COR-L47 (cell line): ENCODE measurements at regions not wholly inside any gene's neighbourhood (a gene's known extent, or its start where the extent isn't known, plus 50 kb on each side); places are given as distances from the start of the nearest gene placed in this dataset.
"Not testable (repeated sequence)": the region's sequence is repeated elsewhere in the genome, so short reads cannot be mapped to it uniquely, and the experiment has no call there.

ENCODE experiments used
- DNase-seq: peaks from one replicate; lab custom pipeline; 2025; lab: John Stamatoyannopoulos, UW

DNA sequence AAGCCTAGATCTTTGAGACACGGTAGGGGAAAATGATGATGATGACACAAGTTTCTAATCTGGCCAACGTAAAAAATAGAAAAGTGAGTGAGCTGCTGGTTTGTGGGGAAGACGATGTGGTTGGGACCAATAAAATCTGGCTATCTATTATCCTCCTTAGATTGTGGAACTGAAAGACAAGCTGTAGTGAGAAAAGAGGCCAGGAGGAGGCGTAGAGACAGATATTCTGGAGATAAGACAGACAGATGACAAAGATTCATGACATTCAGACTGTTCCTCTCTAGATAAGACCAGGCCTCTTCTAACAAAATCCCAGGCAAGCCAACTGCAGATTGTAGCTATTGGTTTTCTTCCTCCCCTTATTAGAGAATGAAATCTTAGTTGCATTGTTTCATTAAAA is 376.3 kb upstream of the UBE2E3 start:
- no peak for DNase-seq

DNA sequence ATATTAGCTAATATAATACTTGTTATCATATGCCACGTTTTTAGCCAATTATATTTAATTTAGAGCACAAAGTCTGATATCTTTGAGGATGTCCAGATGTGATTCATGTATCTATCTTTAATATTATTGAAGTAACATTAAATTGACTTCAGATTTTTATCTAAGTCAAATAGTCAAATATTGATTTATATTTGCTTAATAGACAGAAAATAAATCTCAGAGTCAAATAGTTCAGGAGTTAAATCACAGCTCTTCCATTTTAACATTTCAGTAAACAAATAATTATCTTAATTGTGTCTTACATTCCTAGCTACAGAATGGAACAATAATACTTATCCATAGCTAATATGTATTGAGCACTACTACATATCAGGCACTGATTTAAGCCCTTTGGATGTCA is 379.4 kb upstream of the UBE2E3 start:
- DNase-seq = no peak

DNA sequence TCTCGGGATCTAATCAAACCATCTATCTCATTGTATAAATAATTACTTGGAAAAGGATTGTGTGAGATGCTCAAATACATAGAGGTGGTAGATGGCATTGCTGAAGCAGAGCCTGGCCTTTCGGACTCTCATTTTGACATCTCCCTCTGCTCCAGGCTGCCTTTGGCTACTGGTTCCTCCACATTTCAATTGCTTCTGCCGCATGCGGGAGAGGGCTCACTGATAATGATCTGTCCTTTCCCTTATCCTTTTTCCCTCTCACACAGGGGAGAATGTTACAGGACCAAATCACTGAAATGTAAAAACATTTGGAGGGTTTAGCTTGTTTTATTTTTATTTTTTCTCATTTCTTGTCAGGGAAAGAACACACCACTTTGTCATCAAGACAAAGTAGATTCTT is 380.6 kb upstream of the UBE2E3 start:
- DNase-seq = no peak

DNA sequence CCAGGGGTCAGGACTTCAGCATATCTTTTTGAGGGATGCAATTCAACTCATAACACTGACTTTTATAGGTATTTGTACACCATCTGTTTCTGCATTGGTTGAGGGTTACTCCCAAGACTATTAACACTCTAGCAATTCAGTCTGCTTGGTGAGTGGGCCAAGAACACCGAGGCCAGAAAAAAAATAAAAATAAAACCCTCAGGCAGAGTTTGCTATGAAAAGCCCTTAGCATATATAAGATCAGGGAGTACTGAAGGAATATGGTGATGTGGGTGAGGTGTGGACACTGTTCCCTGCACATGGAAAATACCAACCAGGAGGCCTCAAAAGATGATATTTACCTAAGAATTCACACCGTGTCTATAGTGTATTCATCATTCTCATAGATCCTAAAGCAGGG is 383.2 kb upstream of the UBE2E3 start:
- no peak for DNase-seq

DNA sequence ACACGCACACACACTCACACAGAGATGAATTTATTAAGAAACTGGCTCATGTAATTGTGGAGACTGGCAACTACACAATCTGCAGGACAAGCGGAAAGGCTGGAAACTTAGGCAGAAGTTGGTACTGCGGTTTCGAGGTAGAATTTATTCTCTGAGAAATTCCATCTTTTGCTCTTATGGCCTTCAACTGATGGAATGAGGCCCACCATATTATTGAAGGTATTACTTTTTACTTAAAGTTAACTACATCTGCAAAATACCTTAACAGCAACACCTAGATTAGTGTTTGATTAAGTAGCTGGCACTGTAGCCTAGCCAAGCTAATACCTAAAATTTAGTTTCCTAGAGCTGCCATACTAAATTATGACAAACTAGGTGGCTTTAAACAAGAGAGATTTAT is 384.0 kb upstream of the UBE2E3 start:
- DNase-seq = no peak

DNA sequence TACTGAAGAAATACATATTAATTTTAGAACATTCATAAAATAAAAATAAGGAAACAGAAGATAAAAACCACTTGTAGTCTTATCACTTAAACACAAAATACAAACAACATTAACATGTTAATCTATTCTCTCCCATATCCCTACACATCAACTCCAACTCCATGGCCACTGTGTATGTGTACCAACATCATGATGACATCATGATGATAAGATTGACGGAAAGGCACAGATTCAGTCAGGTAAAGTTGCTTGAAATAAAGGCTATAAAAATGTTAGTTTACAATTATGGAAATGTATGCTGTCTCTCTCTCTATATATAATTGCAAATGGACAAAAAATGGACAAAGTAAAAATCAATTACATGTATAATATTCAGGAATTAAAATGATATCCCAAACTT is 388.5 kb upstream of the UBE2E3 start:
- DNase-seq = no peak

DNA sequence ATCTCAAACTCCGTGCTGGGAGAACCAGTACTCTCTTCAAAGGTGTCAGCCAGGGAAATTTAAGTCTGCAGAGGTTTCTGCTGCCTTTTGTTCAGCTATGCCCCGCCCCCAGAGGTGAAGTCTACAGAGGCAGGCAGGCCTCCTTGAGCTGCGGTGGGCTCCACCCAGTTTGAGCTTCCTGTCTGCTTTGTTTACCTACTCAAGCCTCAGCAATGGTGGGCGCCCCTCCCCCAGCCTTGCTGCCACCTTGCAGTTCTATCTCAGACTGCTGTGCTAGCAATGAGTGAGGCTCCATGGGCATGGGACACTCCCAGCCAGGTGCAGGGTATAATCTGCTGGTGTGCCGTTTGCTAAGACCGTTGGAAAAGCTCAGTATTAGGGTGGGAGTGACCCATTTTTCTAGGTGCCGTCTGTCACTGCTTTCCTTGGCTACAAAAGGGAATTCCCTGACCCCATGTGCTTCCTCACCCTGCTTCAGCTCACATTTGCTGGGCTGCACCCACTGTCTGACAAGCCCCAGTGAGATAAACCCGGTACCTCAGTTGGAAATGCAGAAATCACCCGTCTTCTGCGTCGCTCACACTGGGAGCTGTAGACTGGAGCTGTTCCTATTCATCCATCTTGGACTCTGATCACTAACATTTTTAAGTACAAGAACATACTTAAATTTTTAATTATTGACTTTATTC is 389.2 kb upstream of the UBE2E3 start:
- not testable (repeated sequence) for DNase-seq

DNA sequence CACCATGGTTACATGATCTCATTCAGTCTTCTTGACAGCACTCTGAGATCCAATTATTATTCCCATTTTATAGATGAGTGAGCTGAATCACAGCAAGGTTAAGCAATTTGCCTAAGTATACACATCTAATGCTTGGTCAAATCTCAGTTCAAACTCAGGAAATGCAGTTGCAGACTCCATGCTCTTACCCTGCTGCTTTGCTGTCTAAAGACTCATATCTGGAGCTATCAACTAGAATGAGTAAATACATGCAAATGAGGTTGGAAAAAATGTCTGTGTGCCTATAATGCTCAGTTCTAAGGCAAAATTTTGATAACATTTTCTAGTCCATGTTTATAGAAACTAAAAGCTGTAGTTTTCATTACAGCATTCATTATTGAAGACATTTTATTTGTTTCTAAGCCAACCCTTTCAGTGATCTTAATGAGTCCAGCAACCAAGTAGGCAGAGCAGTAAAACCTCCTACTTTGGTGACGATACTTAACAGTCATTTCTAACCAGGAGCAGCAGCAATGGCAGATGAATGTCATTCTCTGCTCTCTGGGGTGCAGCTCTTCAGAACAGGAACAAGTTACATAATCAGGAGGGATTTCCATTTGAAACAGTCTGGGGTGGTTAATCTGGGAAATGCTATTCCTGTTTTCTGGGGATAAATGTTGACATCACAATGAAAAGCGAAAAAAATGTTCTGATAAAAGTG is 396.8 kb upstream of the UBE2E3 start:
- no peak for DNase-seq

DNA sequence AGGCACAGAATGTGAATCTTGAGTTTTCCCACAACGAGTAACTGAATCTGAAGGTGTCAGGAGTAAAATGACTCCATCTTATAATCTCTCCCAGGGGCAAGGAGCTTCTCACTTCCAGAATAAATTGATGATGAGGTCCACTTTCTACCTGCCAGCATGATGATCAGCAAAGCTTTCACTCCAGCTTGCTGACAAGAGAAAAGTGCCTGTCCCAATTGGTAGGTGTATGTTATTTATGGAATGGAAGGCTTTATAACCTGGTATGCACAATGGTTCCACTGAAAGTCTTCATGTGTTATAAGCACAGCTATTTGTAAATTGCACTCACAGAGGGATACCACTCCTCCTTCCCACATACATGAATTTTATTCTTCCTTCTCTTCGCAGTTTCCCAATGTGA is 401.0 kb upstream of the UBE2E3 start:
- DNase-seq = no peak

DNA sequence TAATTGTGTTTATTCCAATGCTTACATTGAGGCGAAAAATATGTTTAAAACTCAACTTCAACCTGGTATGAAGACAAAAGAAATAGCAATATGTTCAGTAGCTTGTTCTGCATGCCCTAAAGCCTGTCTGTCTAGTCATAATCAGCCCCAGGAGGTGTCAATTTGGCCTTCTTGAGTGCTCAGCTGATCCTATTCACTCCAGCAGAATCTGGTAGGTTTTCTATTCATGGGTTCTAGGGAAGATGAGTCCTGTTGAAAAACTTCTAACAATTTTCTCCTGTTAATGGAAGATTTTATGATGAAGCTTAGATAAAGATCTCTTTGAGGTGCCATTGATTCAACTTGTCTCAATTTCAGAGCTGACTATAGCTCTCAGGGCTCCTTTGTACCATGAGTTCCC is 402.0 kb upstream of the UBE2E3 start:
- DNase-seq = no peak

DNA sequence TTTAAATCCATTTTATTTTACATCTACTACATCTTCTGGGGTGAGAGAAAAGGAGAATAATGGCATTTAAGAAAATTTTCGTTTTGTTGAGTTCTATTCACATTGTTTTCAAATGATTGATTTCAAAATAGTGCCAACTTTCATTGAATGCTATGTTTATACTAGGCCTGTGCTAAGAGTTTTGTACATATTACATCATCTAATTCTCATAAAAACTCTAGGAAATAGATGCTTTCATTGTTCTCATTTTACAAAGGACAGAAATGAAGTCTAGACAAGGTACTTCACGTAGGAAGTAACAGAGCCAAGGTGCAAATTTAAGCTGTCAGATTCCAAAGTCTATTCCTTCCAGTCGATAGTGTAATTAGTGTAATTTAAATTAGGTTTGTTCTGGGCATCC is 402.8 kb upstream of the UBE2E3 start:
- no peak for DNase-seq

DNA sequence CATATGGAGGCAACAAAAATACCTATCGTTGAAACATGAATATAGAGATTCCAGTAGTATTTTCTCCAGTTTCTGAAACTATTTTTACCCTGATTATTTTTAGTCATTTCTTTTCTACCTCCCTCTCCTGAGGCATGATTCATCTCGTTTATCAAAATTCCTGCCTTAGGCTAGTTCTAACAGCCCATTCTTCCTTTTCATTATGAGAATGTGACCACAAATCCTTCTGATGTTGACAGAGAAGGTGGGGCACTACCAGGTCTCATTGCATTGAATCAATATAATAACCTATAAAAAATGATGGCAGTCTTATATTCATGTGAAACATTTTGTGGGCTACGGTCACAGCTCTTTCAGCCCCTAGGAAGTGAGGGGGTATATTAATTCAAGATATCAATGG is 406.5 kb upstream of the UBE2E3 start:
- DNase-seq = no peak

DNA sequence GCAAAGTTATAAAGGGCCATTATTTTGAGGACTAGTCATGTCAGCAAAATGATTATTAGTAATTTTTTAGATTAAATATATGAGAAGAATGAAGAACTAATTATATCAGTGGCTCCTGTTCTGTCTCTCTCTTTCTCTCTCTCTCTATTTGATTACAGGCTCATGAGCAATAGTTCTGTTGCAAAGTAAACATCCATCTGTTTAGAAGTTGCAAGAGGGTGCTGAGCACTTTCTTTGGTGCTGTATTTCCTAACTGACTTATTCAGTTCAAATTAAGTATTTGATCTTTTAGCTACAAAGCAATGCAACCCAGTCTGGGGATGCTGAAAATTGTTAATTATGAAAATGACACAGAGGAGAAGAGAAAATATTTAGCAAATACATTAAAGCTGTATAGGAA is 408.1 kb upstream of the UBE2E3 start:
- DNase-seq = no peak

DNA sequence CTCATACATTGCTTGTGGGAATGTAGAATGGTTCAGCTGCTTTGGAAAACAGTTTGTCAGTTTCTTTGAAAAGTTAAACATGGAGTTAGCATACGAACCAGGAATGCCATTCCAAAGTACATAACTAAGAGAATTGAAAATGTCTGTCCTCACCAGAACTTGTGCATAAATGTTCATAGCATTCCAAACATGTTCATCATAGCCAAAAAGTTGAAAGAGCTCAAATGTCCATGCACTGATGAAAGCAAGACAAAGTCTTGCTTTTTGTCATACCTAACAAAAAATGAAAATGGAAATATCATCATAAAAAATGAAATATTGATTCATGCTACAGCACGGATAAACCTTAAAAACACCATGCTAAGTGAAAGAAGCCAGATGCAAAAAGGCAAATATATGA is 408.8 kb upstream of the UBE2E3 start:
- DNase-seq = no peak

DNA sequence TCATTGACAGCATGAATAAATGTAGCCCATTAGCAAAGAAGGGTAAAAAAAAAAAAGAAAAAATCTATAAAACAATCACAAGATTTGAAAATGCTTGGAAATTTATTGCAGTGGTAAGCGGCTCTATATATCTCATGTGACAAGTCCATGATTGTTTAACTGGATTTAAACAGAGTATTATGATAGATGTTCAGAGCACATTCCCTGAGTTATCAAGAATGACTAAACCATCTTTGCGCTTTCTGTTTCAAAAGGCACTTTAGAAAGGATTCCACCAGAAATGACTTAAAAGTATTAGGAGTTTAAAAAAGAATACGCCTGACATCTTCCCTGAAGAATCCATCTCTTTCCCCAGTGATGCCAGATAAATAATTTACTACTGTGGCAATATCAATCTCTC is 409.5 kb upstream of the UBE2E3 start:
- no peak for DNase-seq

DNA sequence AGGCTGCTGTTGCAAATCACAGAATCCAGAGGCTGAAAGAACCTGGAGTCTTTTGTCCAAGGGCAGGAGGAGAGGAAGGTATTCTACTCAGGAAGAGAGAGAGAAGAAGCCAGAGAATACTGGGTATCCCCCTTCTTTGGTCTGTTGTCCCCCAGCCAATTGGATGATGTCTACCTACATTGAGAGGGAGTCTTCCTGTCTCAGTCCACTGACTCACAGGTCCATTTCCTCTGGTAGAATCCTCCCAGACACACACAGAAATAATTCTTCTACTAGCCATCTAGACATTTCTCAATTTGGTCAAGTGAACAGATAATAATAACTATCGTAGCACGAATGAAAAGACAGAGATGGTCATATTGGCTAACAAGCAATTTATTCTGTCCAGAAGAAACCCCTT is 416.4 kb upstream of the UBE2E3 start:
- no peak for DNase-seq

DNA sequence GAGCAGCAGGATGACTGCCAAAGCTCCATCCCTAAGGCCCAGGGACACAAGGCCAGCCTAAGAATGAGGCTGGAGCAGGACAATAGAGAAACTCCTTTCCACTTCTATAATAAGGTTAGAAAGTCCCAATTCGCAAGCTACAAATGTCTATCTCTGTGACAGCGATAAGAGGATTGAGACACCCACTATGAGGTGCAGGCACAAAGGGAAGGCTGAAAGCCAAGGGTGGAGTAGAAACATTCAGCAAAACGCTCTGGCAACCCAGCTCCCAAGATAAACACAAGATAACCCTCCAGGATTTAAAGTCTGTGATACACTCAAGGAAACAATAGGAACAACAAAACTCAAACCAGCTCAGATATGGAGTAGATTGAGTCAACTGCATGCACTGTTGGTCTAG is 418.0 kb upstream of the UBE2E3 start:
- no peak for DNase-seq

DNA sequence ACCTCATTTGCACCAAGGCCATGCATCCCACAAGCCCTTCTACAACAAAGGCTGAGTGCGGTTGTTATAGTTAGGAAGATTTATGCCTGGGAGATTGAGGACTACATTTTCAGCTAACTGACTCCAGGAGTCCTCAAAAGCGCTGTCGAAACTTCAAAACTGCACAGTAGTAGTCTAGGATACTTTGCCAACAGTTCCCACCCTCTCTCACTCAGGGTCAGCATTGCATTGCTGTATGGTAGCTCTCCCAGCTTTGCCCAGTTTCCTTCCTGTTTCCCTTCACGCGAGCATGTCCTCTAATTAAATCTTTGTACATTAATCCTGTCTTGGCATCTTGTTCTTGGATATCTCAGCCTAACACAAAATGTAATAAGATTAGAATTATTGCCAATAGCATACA is 420.6 kb upstream of the UBE2E3 start:
- DNase-seq = no peak

DNA sequence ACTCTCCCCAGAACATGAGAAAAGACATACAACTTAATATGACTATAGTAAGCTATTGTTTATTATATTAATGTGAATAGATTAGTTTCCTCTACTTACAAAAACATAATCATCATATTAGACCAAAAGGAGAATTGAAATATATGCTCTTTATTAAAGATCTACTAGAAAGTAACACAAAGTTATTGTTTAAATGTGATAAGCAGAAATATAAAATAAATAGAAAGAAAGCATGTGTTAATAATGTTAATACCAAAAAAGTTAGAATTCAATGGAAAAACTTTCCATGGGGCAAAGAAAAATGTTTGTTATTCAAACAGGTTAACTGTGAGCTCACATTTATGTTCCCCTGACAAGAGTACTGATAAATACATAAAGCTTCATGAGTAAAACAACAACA is 421.4 kb upstream of the UBE2E3 start:
- DNase-seq = no peak

DNA sequence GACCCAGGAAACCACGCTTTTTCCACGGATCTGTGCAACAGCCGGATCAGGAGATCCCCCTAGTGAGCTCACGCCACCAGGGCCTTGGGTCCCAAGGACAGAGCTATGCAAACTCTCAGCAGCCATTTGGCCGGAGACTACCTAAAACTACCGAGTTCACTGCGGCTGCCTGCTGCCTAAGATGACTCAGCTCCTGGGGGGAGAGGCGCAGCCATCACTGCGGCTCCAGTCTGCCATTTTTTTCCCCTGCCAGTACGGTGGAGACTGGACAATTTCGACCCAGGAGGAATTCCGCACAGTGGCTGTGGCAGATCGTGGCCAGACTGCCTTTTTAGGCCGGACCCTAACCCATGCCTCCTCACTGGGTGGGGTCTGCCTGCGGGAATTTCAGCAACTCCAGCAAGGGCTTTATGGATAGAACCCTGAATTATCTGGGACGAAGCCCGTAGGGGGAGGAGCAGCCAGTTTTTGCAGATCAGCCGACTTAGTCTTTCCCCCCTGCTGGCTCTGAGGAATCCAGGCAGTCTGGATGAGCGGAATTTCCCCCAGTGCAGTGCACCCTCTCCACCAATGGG is 424.9 kb upstream of the UBE2E3 start:
- no peak for DNase-seq

DNA sequence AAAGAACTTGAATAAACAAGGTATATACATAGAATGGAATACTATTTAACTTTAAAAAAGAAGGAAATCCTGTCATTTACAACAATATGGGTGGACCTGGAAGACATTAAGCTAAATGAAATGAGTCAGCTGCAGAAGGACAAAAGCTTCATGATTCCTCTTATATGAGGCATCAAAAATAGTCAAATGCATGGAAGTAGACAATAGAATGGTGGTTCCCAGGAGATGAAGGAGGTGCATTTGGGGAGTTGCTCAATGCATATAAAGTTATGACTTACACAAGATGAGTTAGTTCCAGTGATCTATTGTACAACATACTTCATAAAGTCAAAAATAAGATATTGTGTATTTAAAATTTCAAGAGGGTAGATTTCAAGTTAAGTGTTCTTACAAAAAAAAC is 426.1 kb upstream of the UBE2E3 start:
- DNase-seq = no peak

DNA sequence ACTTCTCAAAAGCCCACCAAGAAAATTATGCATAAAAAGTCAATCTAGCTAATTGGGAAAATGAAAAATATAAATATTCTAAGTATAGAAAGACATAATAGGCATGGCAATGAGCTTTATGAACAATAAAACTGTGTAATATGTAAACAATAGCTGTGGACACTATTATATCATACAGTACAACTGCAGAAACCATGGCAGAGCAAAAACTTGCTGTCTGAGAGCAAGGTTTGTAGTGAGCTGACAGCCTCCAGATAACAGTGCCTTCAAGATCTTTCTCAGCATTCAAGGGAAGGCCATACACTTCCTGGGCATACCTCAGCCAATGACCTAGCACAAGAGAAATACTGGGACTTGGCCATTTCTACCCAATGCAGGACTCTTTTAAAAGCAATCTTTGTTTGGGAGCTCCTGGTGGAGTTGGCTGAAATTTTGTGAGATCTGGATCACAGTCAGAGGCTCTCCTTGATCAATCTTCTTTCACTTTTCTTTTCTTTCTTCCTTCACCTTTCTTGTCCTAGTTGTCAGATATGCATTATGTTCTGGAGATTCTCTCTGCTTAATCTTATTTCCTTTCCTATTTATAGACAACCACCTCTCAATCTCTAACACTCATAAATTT is 427.2 kb upstream of the UBE2E3 start:
- DNase-seq = no peak

DNA sequence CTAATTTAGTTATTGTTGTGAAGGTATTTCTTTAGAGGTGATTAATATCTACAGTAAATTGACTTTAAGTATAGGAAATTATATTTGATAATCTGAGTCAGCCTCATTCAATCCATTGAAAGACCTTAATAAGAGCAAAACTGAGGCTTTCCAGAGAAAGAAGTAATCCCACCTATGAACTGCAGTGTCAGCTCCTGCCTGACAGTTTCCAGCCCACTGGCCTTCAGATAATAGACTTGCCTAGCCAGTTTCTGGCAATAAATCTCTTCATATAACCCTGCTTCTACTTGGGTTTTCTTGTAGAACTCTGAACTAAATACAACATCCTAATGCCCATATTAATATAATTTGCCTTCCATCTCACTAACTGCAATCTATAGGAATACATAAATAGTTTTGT is 437.9 kb upstream of the UBE2E3 start:
- no peak for DNase-seq
